ENCODE measurements at regions not wholly inside any gene's neighbourhood (a gene's known extent, or its start where the extent isn't known, plus 50 kb on each side); places are given as distances from the start of the nearest gene placed in this dataset.

DNA sequence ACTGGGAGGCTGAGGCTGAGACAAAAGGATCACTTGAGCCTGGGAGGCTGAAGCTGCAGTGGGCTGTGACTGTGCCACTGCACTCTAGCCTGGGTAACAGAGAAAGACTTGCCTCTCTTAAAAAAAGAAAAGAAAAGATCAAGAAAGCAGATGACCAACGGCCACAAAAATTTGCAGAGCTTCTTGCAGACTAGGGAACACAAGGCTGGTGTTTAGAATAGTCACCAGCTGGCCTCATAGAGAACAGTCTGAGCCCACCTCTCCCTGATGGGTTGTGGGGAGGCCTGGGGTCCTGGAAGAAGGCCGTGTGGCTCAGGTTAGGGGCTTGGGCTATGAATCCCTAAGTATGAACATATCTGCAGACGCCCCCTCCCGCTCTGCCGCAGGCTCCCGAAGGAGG lies 73.7 kb upstream of the MED9 start:
- TF ChIP-seq, protein P1, sequence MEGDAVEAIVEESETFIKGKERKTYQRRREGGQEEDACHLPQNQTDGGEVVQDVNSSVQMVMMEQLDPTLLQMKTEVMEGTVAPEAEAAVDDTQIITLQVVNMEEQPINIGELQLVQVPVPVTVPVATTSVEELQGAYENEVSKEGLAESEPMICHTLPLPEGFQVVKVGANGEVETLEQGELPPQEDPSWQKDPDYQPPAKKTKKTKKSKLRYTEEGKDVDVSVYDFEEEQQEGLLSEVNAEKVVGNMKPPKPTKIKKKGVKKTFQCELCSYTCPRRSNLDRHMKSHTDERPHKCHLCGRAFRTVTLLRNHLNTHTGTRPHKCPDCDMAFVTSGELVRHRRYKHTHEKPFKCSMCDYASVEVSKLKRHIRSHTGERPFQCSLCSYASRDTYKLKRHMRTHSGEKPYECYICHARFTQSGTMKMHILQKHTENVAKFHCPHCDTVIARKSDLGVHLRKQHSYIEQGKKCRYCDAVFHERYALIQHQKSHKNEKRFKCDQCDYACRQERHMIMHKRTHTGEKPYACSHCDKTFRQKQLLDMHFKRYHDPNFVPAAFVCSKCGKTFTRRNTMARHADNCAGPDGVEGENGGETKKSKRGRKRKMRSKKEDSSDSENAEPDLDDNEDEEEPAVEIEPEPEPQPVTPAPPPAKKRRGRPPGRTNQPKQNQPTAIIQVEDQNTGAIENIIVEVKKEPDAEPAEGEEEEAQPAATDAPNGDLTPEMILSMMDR (IDR thresholded peaks at IDR 0.05) = no peak
- TF ChIP-seq POLR2A (IDR thresholded peaks at IDR 0.05) = no peak
